SK-N-MC (cell line): ENCODE measurements at regions not wholly inside any gene's neighbourhood (a gene's known extent, or its start where the extent isn't known, plus 50 kb on each side); places are given as distances from the start of the nearest gene placed in this dataset.

ENCODE experiments used
- EZH2 ChIP-seq: fragments of 200-600 bp; sonication (generic); IDR thresholded peaks from one replicate; pipeline ENCODE4 v1.6.1; 2017; ENCODE audit warnings: antibody characterized with exemption
- FOXP2 ChIP-seq: optimal IDR thresholded peaks from 2 replicates; pipeline ENCODE3; 2011; ENCODE audit warnings: mild to moderate bottlenecking, moderate library complexity; ENCODE audit not compliant: insufficient read depth; ENCODE audit errors: extremely low read length, control extremely low read depth
- POLR2AphosphoS5 ChIP-seq: IDR thresholded peaks from 2 replicates; pipeline ENCODE4 v1.6.1; 2012; ENCODE audit warnings: mild to moderate bottlenecking, low read depth, low read length, borderline replicate concordance

GRCh38 chr2:226364217-226364616 is 435.4 kb downstream of the IRS1 start:
- no peak for TF ChIP-seq EZH2
- TF ChIP-seq POLR2AphosphoS5, result no peak
- TF ChIP-seq FOXP2, result no peak
